ENCODE measurements at regions not wholly inside any gene's neighbourhood (a gene's known extent, or its start where the extent isn't known, plus 50 kb on each side); places are given as distances from the start of the nearest gene placed in this dataset.

DNA sequence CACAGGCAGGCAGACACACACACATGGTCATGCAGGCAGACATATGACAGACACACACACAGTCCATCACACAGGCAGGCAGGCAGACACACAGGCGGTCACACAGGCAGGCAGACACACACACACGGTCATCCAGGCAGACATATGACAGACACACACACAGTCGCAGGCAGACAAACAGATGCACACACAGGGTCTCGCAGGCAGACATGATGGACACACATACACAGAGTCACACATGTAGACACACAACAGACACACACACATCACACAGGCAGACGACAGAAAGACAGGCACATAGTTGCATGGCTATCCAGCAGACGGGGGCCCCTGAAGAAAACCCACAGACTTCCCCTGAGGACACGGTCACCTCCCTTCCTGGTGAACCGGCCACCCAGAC, 135.4 kb downstream of the NCOR2 start (continued):
- no peak for TF ChIP-seq ELF1 (IDR thresholded peaks at IDR 0.05; ENCODE audit: borderline replicate concordance, low read depth)
- no peak for TF ChIP-seq EGR1 (IDR thresholded peaks at IDR 0.05; ENCODE audit: low read depth)
- no peak for TF ChIP-seq EZH2phosphoT487 (IDR thresholded peaks at IDR 0.05; ENCODE audit: borderline replicate concordance)

DNA sequence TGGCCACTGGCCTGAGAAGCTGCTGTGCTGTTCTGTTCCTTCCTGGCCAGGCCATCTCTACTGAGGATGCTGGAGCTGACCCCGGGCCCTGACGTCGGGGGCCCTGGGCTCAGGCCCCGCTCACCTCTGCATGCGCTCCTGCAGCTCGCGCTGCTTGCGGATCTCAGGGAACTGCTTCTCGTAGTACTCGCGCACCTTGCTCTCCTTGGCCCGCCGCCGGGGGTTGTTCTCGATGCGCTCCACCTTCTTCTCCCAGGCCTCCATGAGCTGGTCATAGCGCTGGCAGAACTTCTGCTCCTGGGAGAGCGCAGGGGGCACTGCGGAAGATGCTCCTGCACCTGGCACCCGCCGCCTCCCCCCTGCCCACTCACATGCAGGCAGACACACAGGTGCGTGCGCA, 135.6 kb downstream of the RFLNA start:
- ChIA-PET RAD21 (ENCODE audit: low non-redundant PET in 1 of 2, low total read pairs in 2 of 2, uncharacterized antibody in 2 of 2, unreplicated experiment in 2 of 2) (no interaction called here), POLR2A (no interaction called here), CTCF (no interaction called here)
- no peaks in the 10 kb centered on the region for H3K9me2 ChIP-seq (ENCODE audit: insufficient read depth)
- no peaks in the 10 kb centered on the region for H3K4me1 ChIP-seq (ENCODE audit: control insufficient read depth in 1 of 2, insufficient read depth in 2 of 2, low read length in 2 of 2)
- H3K36me3 ChIP-seq (ENCODE audit: control insufficient read depth in 1 of 2, insufficient read depth in 2 of 2, low read length in 2 of 2) = peaks cover 4 to 13% of the 10 kb centered on the region in 2 experiments; a peak in 3 of 4 replicates
- H3K4me2 ChIP-seq (ENCODE audit: low read length) = no peak overlapping the region
- H3K9me3 ChIP-seq (ENCODE audit: control insufficient read depth in 1 of 2, insufficient read depth in 1 of 2, low read depth in 1 of 2, low read length in 2 of 2) = no peaks in the 10 kb centered on the region; a peak in 1 of 4 replicates
- BruUV-seq (replicated peaks) = no TSS peak
- H3K4me3 ChIP-seq (replicated peaks in 1 of 2; ENCODE audit: low read depth in 1 of 2, low read length in 2 of 2) = no peak overlapping the region
- intact Hi-C loops (cut with micrococcal nuclease) = no loop called here
- ATAC-seq = no peak
- H4K20me1 ChIP-seq (ENCODE audit: insufficient read depth) = no peaks in the 10 kb centered on the region
- no peak for TF ChIP-seq RAD21 (IDR thresholded peaks at IDR 0.05; ENCODE audit: low read depth)
- no peak for TF ChIP-seq EZH2 (IDR thresholded peaks at IDR 0.05)
- TF ChIP-seq, protein P1, sequence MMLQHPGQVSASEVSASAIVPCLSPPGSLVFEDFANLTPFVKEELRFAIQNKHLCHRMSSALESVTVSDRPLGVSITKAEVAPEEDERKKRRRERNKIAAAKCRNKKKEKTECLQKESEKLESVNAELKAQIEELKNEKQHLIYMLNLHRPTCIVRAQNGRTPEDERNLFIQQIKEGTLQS (IDR thresholded peaks at IDR 0.05) = no peak
- TF ChIP-seq ZNF274 (IDR thresholded peaks at IDR 0.05; ENCODE audit: low read depth, low read length) = no peak
- no peak for TF ChIP-seq ELF1 (IDR thresholded peaks at IDR 0.05; ENCODE audit: borderline replicate concordance, low read depth)
- no peak for TF ChIP-seq FOSL1 (IDR thresholded peaks at IDR 0.05; ENCODE audit: low read depth)
- TF ChIP-seq, protein P2, sequence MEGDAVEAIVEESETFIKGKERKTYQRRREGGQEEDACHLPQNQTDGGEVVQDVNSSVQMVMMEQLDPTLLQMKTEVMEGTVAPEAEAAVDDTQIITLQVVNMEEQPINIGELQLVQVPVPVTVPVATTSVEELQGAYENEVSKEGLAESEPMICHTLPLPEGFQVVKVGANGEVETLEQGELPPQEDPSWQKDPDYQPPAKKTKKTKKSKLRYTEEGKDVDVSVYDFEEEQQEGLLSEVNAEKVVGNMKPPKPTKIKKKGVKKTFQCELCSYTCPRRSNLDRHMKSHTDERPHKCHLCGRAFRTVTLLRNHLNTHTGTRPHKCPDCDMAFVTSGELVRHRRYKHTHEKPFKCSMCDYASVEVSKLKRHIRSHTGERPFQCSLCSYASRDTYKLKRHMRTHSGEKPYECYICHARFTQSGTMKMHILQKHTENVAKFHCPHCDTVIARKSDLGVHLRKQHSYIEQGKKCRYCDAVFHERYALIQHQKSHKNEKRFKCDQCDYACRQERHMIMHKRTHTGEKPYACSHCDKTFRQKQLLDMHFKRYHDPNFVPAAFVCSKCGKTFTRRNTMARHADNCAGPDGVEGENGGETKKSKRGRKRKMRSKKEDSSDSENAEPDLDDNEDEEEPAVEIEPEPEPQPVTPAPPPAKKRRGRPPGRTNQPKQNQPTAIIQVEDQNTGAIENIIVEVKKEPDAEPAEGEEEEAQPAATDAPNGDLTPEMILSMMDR (IDR thresholded peaks at IDR 0.05 in 2 of 3, conservative IDR thresholded peaks at IDR 0.05 in 1 of 3; ENCODE audit: borderline replicate concordance in 1 of 3, insufficient read depth in 1 of 3, low read depth in 2 of 3, low read length in 2 of 3) = no peak
- no peak for TF ChIP-seq SRF (IDR thresholded peaks at IDR 0.05; ENCODE audit: low read depth)
- TF ChIP-seq, protein P3, sequence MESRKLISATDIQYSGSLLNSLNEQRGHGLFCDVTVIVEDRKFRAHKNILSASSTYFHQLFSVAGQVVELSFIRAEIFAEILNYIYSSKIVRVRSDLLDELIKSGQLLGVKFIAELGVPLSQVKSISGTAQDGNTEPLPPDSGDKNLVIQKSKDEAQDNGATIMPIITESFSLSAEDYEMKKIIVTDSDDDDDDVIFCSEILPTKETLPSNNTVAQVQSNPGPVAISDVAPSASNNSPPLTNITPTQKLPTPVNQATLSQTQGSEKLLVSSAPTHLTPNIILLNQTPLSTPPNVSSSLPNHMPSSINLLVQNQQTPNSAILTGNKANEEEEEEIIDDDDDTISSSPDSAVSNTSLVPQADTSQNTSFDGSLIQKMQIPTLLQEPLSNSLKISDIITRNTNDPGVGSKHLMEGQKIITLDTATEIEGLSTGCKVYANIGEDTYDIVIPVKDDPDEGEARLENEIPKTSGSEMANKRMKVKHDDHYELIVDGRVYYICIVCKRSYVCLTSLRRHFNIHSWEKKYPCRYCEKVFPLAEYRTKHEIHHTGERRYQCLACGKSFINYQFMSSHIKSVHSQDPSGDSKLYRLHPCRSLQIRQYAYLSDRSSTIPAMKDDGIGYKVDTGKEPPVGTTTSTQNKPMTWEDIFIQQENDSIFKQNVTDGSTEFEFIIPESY (IDR thresholded peaks at IDR 0.05; ENCODE audit: extremely low read depth, insufficient replicate concordance, low read length) = no peak
- TF ChIP-seq, protein P4, sequence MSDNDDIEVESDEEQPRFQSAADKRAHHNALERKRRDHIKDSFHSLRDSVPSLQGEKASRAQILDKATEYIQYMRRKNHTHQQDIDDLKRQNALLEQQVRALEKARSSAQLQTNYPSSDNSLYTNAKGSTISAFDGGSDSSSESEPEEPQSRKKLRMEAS (IDR thresholded peaks at IDR 0.05) = no peak
- TF ChIP-seq, protein P5, sequence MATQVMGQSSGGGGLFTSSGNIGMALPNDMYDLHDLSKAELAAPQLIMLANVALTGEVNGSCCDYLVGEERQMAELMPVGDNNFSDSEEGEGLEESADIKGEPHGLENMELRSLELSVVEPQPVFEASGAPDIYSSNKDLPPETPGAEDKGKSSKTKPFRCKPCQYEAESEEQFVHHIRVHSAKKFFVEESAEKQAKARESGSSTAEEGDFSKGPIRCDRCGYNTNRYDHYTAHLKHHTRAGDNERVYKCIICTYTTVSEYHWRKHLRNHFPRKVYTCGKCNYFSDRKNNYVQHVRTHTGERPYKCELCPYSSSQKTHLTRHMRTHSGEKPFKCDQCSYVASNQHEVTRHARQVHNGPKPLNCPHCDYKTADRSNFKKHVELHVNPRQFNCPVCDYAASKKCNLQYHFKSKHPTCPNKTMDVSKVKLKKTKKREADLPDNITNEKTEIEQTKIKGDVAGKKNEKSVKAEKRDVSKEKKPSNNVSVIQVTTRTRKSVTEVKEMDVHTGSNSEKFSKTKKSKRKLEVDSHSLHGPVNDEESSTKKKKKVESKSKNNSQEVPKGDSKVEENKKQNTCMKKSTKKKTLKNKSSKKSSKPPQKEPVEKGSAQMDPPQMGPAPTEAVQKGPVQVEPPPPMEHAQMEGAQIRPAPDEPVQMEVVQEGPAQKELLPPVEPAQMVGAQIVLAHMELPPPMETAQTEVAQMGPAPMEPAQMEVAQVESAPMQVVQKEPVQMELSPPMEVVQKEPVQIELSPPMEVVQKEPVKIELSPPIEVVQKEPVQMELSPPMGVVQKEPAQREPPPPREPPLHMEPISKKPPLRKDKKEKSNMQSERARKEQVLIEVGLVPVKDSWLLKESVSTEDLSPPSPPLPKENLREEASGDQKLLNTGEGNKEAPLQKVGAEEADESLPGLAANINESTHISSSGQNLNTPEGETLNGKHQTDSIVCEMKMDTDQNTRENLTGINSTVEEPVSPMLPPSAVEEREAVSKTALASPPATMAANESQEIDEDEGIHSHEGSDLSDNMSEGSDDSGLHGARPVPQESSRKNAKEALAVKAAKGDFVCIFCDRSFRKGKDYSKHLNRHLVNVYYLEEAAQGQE (IDR thresholded peaks at IDR 0.05; ENCODE audit: low read depth) = no peak
- H3K79me2 ChIP-seq (ENCODE audit: insufficient read depth, low read length) = no peaks in the 10 kb centered on the region
- H2AFZ ChIP-seq (ENCODE audit: low read depth, low read length, poor library complexity, severe bottlenecking) = no peak overlapping the region
- no peak for DNase-seq (ENCODE audit: low read depth, low spot score)
- H3K27me3 ChIP-seq (ENCODE audit: insufficient read depth, low read length) = no peaks in the 10 kb centered on the region
- H3K27ac ChIP-seq (ENCODE audit: low read depth, low read length) = no peak overlapping the region
- no peak overlapping the region for H3K9ac ChIP-seq (ENCODE audit: low read length)
